Neutrophil (primary cell): ENCODE measurements at regions not wholly inside any gene's neighbourhood (a gene's known extent, or its start where the extent isn't known, plus 50 kb on each side); places are given as distances from the start of the nearest gene placed in this dataset.

Source experiments
- H3K27ac ChIP-seq: fragments of 200-600 bp; sonication (generic); 2 replicates; pipeline ENCODE4 v1.5.1; 2016; ENCODE audit warnings: mild to moderate bottlenecking, moderate library complexity
- H3K27me3 ChIP-seq: fragments of 200-600 bp; sonication (generic); 2 replicates; pipeline ENCODE4 v1.6.0; 2016; ENCODE audit warnings: mild to moderate bottlenecking
- H3K36me3 ChIP-seq: fragments of 200-600 bp; sonication (generic); 2 replicates; pipeline ENCODE4 v1.5.1; 2017
- H3K4me1 ChIP-seq, 2 experiments: fragments of 200-600 bp in 1 of 2; sonication (generic) in 1 of 2; 1 replicate in 1 of 2; 2 replicates in 1 of 2; pipeline versions ENCODE4 v1.5.1 to v1.6.1; 2013 to 2016; ENCODE audit warnings: low read depth in 1 of 2, low read length in 1 of 2, mild to moderate bottlenecking in 1 of 2, moderate library complexity in 1 of 2; ENCODE audit not compliant: control insufficient read depth in 1 of 2, insufficient read depth in 1 of 2
- H3K4me3 ChIP-seq, 2 experiments: fragments of 200-600 bp in 1 of 2; sonication (generic) in 1 of 2; 1 replicate in 1 of 2; 2 replicates in 1 of 2; pipeline ENCODE4 v1.5.1; 2013 to 2016; ENCODE audit warnings: low read depth in 1 of 2, low read length in 1 of 2, mild to moderate bottlenecking in 1 of 2, moderate library complexity in 1 of 2
- H3K9me3 ChIP-seq: fragments of 200-600 bp; sonication (generic); 2 replicates; pipeline ENCODE4 v1.5.1; 2016
- CTCF ChIP-seq: fragments of 200-600 bp; sonication (generic); IDR thresholded peaks from 2 replicates; pipeline ENCODE4 v1.5.1; 2016; ENCODE audit warnings: antibody characterized with exemption

GRCh38 chr9:126117631-126118030 is 209.0 kb upstream of the MVB12B start:
- H3K36me3 ChIP-seq: no peaks in the 10 kb centered on the region
- no peaks in the 10 kb centered on the region for H3K4me1 ChIP-seq
- peaks cover 36% of the 10 kb centered on the region for H3K27me3 ChIP-seq
- no peak for TF ChIP-seq CTCF
- H3K4me3 ChIP-seq: no peak overlapping the region
- H3K27ac ChIP-seq: no peak overlapping the region
- no peaks in the 10 kb centered on the region for H3K9me3 ChIP-seq

- H3K27ac ChIP-seq: no peak overlapping the region
- no peak overlapping the region for H3K4me3 ChIP-seq
- no peaks in the 10 kb centered on the region for H3K4me1 ChIP-seq
- peaks cover 49% of the 10 kb centered on the region for H3K27me3 ChIP-seq
- no peak for TF ChIP-seq CTCF
- H3K36me3 ChIP-seq: no peaks in the 10 kb centered on the region
- no peaks in the 10 kb centered on the region for H3K9me3 ChIP-seq
Observed at GRCh38 chr9:126119731-126120130, 206.9 kb upstream of the MVB12B start.

GRCh38 chr9:126122901-126123616 is 203.6 kb upstream of the MVB12B start:
- Histone ChIP-seq H3K36me3 (no peaks in the 10 kb centered on the region), H3K27me3 (peaks cover 63% of the 10 kb centered on the region), H3K27ac (no peak overlapping the region), H3K9me3 (no peaks in the 10 kb centered on the region), H3K4me3 (no peak overlapping the region), H3K4me1 (no peaks in the 10 kb centered on the region)
- no peak for TF ChIP-seq CTCF

- Histone ChIP-seq H3K9me3 (no peaks in the 10 kb centered on the region), H3K4me3 (no peak overlapping the region), H3K27me3 (peaks cover 60% of the 10 kb centered on the region), H3K27ac (no peak overlapping the region), H3K4me1 (no peaks in the 10 kb centered on the region), H3K36me3 (no peaks in the 10 kb centered on the region)
- no peak for TF ChIP-seq CTCF
Observed at GRCh38 chr9:126123927-126124326, 202.7 kb upstream of the MVB12B start.

- H3K4me3 ChIP-seq: no peak overlapping the region
- H3K27me3 ChIP-seq: peaks cover 48% of the 10 kb centered on the region
- TF ChIP-seq CTCF: no peak
- no peaks in the 10 kb centered on the region for H3K36me3 ChIP-seq
- no peaks in the 10 kb centered on the region for H3K4me1 ChIP-seq
- no peaks in the 10 kb centered on the region for H3K9me3 ChIP-seq
- no peak overlapping the region for H3K27ac ChIP-seq
Observed at GRCh38 chr9:126125177-126125576, 201.5 kb upstream of the MVB12B start.
